Smooth muscle cell (in vitro differentiated cells): ENCODE measurements at regions not wholly inside any gene's neighbourhood (a gene's known extent, or its start where the extent isn't known, plus 50 kb on each side); places are given as distances from the start of the nearest gene placed in this dataset.
A peak's percentile ranks its signal among the peaks of the same experiment; 100 is the strongest.
"Not testable (repeated sequence)": the region's sequence is repeated elsewhere in the genome, so short reads cannot be mapped to it uniquely, and the experiment has no call there.

Experiments
- DNase-seq: peaks from one replicate; lab custom pipeline; 2025; ENCODE audit not compliant: unreplicated experiment; lab: John Stamatoyannopoulos, UW
- H2AFZ ChIP-seq: fragments of 200-600 bp; sonication (generic); 2 replicates; pipeline ENCODE4 v1.6.0; 2016; ENCODE audit warnings: antibody characterized with exemption, low read depth, mild to moderate bottlenecking
- H3F3A ChIP-seq: fragments of 200-600 bp; sonication (generic); 2 replicates; pipeline ENCODE4 v1.6.0; 2017; ENCODE audit warnings: antibody characterized with exemption, low read depth
- H3K27ac ChIP-seq: fragments of 200-600 bp; sonication (generic); 2 replicates; pipeline ENCODE4 v1.5.1; 2016; ENCODE audit warnings: low read depth, mild to moderate bottlenecking
- H3K27me3 ChIP-seq: fragments of 200-600 bp; sonication (generic); 2 replicates; pipeline ENCODE4 v1.6.1; 2016; ENCODE audit warnings: low read depth, mild to moderate bottlenecking
- H3K36me3 ChIP-seq: fragments of 200-600 bp; sonication (generic); 2 replicates; pipeline ENCODE4 v1.5.1; 2016; ENCODE audit warnings: low read depth
- H3K4me1 ChIP-seq: fragments of 200-600 bp; sonication (generic); 2 replicates; pipeline ENCODE4 v1.5.1; 2016; ENCODE audit warnings: low read depth
- H3K4me2 ChIP-seq: fragments of 200-600 bp; sonication (generic); 2 replicates; pipeline ENCODE4 v1.6.0; 2016; ENCODE audit warnings: mild to moderate bottlenecking
- H3K4me3 ChIP-seq: fragments of 200-600 bp; sonication (generic); 2 replicates; pipeline ENCODE4 v1.5.1; 2016; ENCODE audit warnings: mild to moderate bottlenecking
- H3K79me2 ChIP-seq: fragments of 200-600 bp; sonication (generic); 2 replicates; pipeline ENCODE4 v1.6.0; 2016; ENCODE audit warnings: low read depth, mild to moderate bottlenecking
- H3K9ac ChIP-seq: fragments of 200-600 bp; sonication (generic); 2 replicates; pipeline ENCODE4 v1.6.0; 2016; ENCODE audit warnings: low read depth
- H3K9me3 ChIP-seq: fragments of 200-600 bp; sonication (generic); replicated peaks from 2 replicates; pipeline ENCODE4 v1.5.1; 2016; ENCODE audit warnings: low read depth
- H4K20me1 ChIP-seq: fragments of 200-600 bp; sonication (generic); 2 replicates; pipeline ENCODE4 v1.6.0; 2016; ENCODE audit warnings: low read depth
- CTCF ChIP-seq: fragments of 200-600 bp; sonication (generic); IDR thresholded peaks from 2 replicates; pipeline ENCODE4 v1.5.1; 2017; ENCODE audit warnings: borderline replicate concordance, mild to moderate bottlenecking, antibody characterized with exemption; ENCODE audit not compliant: insufficient read depth, poor library complexity, severe bottlenecking
- WGBS: methylation state at CpG from one replicate; pipeline ENCODE4 v1.1.7; 2016; ENCODE audit warnings: low lambda C conversion rate; 5-methylcytosine and 5-hydroxymethylcytosine counted together

- DNase-seq, H4K20me1 ChIP-seq, H3F3A ChIP-seq, H3K4me1 ChIP-seq, H3K4me3 ChIP-seq, H3K4me2 ChIP-seq, H2AFZ ChIP-seq, H3K9ac ChIP-seq, H3K79me2 ChIP-seq, H3K27ac ChIP-seq, H3K36me3 ChIP-seq, H3K9me3 ChIP-seq, H3K27me3 ChIP-seq: not testable (repeated sequence)
- 86% methylated on average over 3 of the region's 3 CpGs for WGBS
Measured at GRCh38 chr3:172579753-172580152, 56.5 kb upstream of the TNFSF10 start.

GRCh38 chr3:172578714-172579113, 55.5 kb upstream of the TNFSF10 start:
- DNase-seq, H2AFZ ChIP-seq, H3K36me3 ChIP-seq, H3K4me1 ChIP-seq, H4K20me1 ChIP-seq, H3K9ac ChIP-seq, H3K27me3 ChIP-seq, H3K27ac ChIP-seq, H3K79me2 ChIP-seq, H3K9me3 ChIP-seq, H3K4me3 ChIP-seq, H3K4me2 ChIP-seq, H3F3A ChIP-seq: not testable (repeated sequence)
- WGBS: 100% methylated on average over 1 of the region's 1 CpG

- Histone ChIP-seq H3K4me3 (no peak overlapping the region), H3F3A (no peaks in the 10 kb centered on the region), H3K36me3 (no peaks in the 10 kb centered on the region), H3K9ac (no peak overlapping the region), H3K79me2 (no peaks in the 10 kb centered on the region), H3K27me3 (no peaks in the 10 kb centered on the region), H3K4me2 (no peak overlapping the region), H3K9me3 (no peaks in the 10 kb centered on the region), H3K27ac (no peak overlapping the region), H4K20me1 (no peaks in the 10 kb centered on the region), H2AFZ (peak overlapping the region; percentile 13), H3K4me1 (no peaks in the 10 kb centered on the region)
- DNase-seq: no peak
- WGBS: 68% methylated on average over 2 of the region's 2 CpGs
- TF ChIP-seq CTCF: no peak
Measured at GRCh38 chr3:172577987-172578570, 54.8 kb upstream of the TNFSF10 start.

GRCh38 chr3:172575375-172575774, 52.1 kb upstream of the TNFSF10 start:
- H2AFZ ChIP-seq: no peak overlapping the region
- no peak overlapping the region for H3K4me3 ChIP-seq
- no peak overlapping the region for H3K9ac ChIP-seq
- no peak for DNase-seq
- no peaks in the 10 kb centered on the region for H3F3A ChIP-seq
- H3K36me3 ChIP-seq: no peaks in the 10 kb centered on the region
- H3K27me3 ChIP-seq: no peaks in the 10 kb centered on the region
- WGBS: 76% methylated on average over 2 of the region's 2 CpGs
- no peak overlapping the region for H3K27ac ChIP-seq
- H4K20me1 ChIP-seq: no peaks in the 10 kb centered on the region
- H3K4me2 ChIP-seq: no peak overlapping the region
- H3K79me2 ChIP-seq: no peaks in the 10 kb centered on the region
- H3K4me1 ChIP-seq: no peaks in the 10 kb centered on the region
- TF ChIP-seq CTCF: no peak
- H3K9me3 ChIP-seq: no peaks in the 10 kb centered on the region

- H3K9me3 ChIP-seq: no peaks in the 10 kb centered on the region
- H2AFZ ChIP-seq: no peak overlapping the region
- H3K9ac ChIP-seq: no peak overlapping the region
- no peaks in the 10 kb centered on the region for H3K27me3 ChIP-seq
- no peak overlapping the region for H3K4me3 ChIP-seq
- no peaks in the 10 kb centered on the region for H3K36me3 ChIP-seq
- H3K4me1 ChIP-seq: no peaks in the 10 kb centered on the region
- H3K79me2 ChIP-seq: no peaks in the 10 kb centered on the region
- H3F3A ChIP-seq: no peaks in the 10 kb centered on the region
- WGBS: 97% methylated on average over 1 of the region's 1 CpG
- no peak for DNase-seq
- no peak overlapping the region for H3K27ac ChIP-seq
- no peak for TF ChIP-seq CTCF
- no peak overlapping the region for H3K4me2 ChIP-seq
- H4K20me1 ChIP-seq: no peaks in the 10 kb centered on the region
Measured at GRCh38 chr3:172573422-172573821, 50.2 kb upstream of the TNFSF10 start.
